Endothelial cell of umbilical vein (primary cell): ENCODE measurements at regions not wholly inside any gene's neighbourhood (a gene's known extent, or its start where the extent isn't known, plus 50 kb on each side); places are given as distances from the start of the nearest gene placed in this dataset.

Source experiments
- BruUV-seq: library from RNA; stranded (reverse); fragments of 400-500 nt; replicated peaks from 2 replicates; lab custom pipeline; 2021; lab: Mats Ljungman, UMichigan
- CTCF ChIA-PET: fragments of 300-600, 350-600 bp; sonication (Branson Sonifier 250); formaldehyde crosslinking; loops from one replicate; lab custom pipeline; 2021; ENCODE audit warnings: antibody characterized with exemption, inconsistent platforms; lab: Charles Lee
- POLR2A ChIA-PET: fragments of 300-600, 350-600 bp; sonication (Branson Sonifier 250); formaldehyde crosslinking; loops from one replicate; lab custom pipeline; 2021; ENCODE audit warnings: antibody characterized with exemption, inconsistent platforms; lab: Charles Lee
- DNase-seq: peaks from one replicate; pipeline ENCODE4 v3.0.0-alpha.2; 2011; ENCODE audit warnings: low read depth, low spot score
- FAIRE-seq: peaks from 2 replicates; lab custom pipeline; 2011; peaks lifted over from hg19 to GRCh38; lab: Jason Lieb, UNC
- H2AFZ ChIP-seq: 2 replicates; pipeline ENCODE4 v1.6.0; 2012; ENCODE audit warnings: low read depth, low read length, control low read depth, inconsistent platforms
- H3K27ac ChIP-seq: 2 replicates; pipeline ENCODE4 v1.5.1; 2011; ENCODE audit warnings: low read depth, mild to moderate bottlenecking, control low read depth, low read length, moderate library complexity; ENCODE audit not compliant: insufficient read depth
- H3K27me3 ChIP-seq, 2 experiments: 2 replicates each; pipeline versions ENCODE4 v1.6.0 to v1.6.1; 2011; ENCODE audit warnings: low read length in 2 of 2, mixed read lengths in 1 of 2; ENCODE audit not compliant: control insufficient read depth in 2 of 2, insufficient read depth in 2 of 2
- H3K36me3 ChIP-seq, 2 experiments: 2 replicates in 1 of 2; 3 replicates in 1 of 2; pipeline ENCODE4 v1.5.1; 2011; ENCODE audit warnings: low read length in 2 of 2, mild to moderate bottlenecking in 1 of 2, moderate library complexity in 1 of 2; ENCODE audit not compliant: control insufficient read depth in 2 of 2, insufficient read depth in 2 of 2; ENCODE audit errors: extremely low read depth in 1 of 2
- H3K4me1 ChIP-seq: 3 replicates; pipeline ENCODE4 v1.5.1; 2011; ENCODE audit warnings: mild to moderate bottlenecking, low read length; ENCODE audit not compliant: control insufficient read depth, insufficient read depth; ENCODE audit errors: extremely low read depth
- H3K4me2 ChIP-seq: 2 replicates; pipeline ENCODE4 v1.6.1; 2011; ENCODE audit warnings: low read length, control low read depth, mixed read lengths; ENCODE audit not compliant: insufficient read depth
- H3K4me3 ChIP-seq, 3 experiments: fragments of 200-600 bp in 1 of 3; sonication (generic), shearing (Covaris generic) in 1 of 3; replicated peaks in 1 of 3; 2 replicates each; pipeline ENCODE4 v1.5.1; 2011 to 2016; ENCODE audit warnings: control low read depth in 3 of 3, low read length in 3 of 3, mild to moderate bottlenecking in 2 of 3, inconsistent platforms in 1 of 3, low read depth in 1 of 3, moderate library complexity in 1 of 3; ENCODE audit not compliant: insufficient read depth in 1 of 3
- H3K79me2 ChIP-seq: 2 replicates; pipeline ENCODE4 v1.6.0; 2012; ENCODE audit warnings: low read length, inconsistent platforms; ENCODE audit not compliant: control insufficient read depth, insufficient read depth
- H3K9ac ChIP-seq: replicated peaks from 2 replicates; pipeline ENCODE3; 2011; ENCODE audit warnings: low read length, control low read depth; ENCODE audit not compliant: insufficient read depth; ENCODE audit errors: extremely low read depth
- H3K9me1 ChIP-seq: replicated peaks from 3 replicates; pipeline ENCODE4 v1.6.0; 2011; ENCODE audit warnings: mild to moderate bottlenecking, low read length; ENCODE audit not compliant: control insufficient read depth, insufficient read depth; ENCODE audit errors: extremely low read depth
- H3K9me3 ChIP-seq: replicated peaks from 2 replicates; pipeline ENCODE4 v1.5.1; 2012; ENCODE audit warnings: low read length, inconsistent platforms; ENCODE audit not compliant: control insufficient read depth, insufficient read depth
- H4K20me1 ChIP-seq: replicated peaks from 2 replicates; pipeline ENCODE3; 2011; ENCODE audit warnings: mild to moderate bottlenecking, low read length; ENCODE audit not compliant: control insufficient read depth, insufficient read depth; ENCODE audit errors: extremely low read depth
- CTCF ChIP-seq, 2 donors: IDR thresholded peaks; 1 replicate in 1 of 2; 2 replicates in 1 of 2; pipeline ENCODE4 v1.5.1; 2011; ENCODE audit warnings: low read length in 2 of 2, mild to moderate bottlenecking in 2 of 2, moderate library complexity in 2 of 2, control low read depth in 1 of 2, inconsistent platforms in 1 of 2, low read depth in 1 of 2; ENCODE audit not compliant: insufficient read depth in 1 of 2; ENCODE audit errors: extremely low read depth in 1 of 2
- EZH2 ChIP-seq: IDR thresholded peaks from 2 replicates; pipeline ENCODE4 v1.6.1; 2012; ENCODE audit warnings: borderline replicate concordance, low read depth, mild to moderate bottlenecking, moderate library complexity, low read length, inconsistent platforms; ENCODE audit not compliant: severe bottlenecking
- FOS ChIP-seq: IDR thresholded peaks from 2 replicates; pipeline ENCODE4 v1.6.1; 2011; ENCODE audit warnings: mild to moderate bottlenecking, low read length, moderate library complexity, borderline replicate concordance; ENCODE audit not compliant: insufficient read depth
- GATA2 ChIP-seq: IDR thresholded peaks from 2 replicates; pipeline ENCODE4 v1.7.0; 2011; ENCODE audit warnings: low read depth, mild to moderate bottlenecking, moderate library complexity, mixed read lengths, low read length; ENCODE audit not compliant: insufficient read length, insufficient read depth
- JUN ChIP-seq: IDR thresholded peaks from 2 replicates; pipeline ENCODE4 v1.6.1; 2011; ENCODE audit warnings: borderline replicate concordance, low read depth; ENCODE audit not compliant: insufficient read length, insufficient read depth
- MAX ChIP-seq: IDR thresholded peaks from 2 replicates; pipeline ENCODE4 v1.6.1; 2011; ENCODE audit not compliant: insufficient read depth, insufficient read length
- MYC ChIP-seq: IDR thresholded peaks from one replicate; pipeline ENCODE4 v1.6.1; 2011; ENCODE audit warnings: mild to moderate bottlenecking, low read depth, low read length
- POLR2A ChIP-seq: IDR thresholded peaks from 2 replicates; pipeline ENCODE4 v1.6.1; 2012; ENCODE audit warnings: low read depth, mild to moderate bottlenecking, control low read depth, low read length
- POLR2AphosphoS5 ChIP-seq: IDR thresholded peaks from 2 replicates; pipeline ENCODE4 v1.6.1; 2012; ENCODE audit warnings: low read depth, mild to moderate bottlenecking, control low read depth, low read length, moderate library complexity; ENCODE audit not compliant: insufficient read depth
- dilution Hi-C: fragments of 300-500 bp; cut with MboI; formaldehyde crosslinking; loops from one replicate; pipeline ENCODE4 v1.15.0; 2019; ENCODE audit warnings: low sequenced_read_pairs; ENCODE audit not compliant: extremely low pct_ligation_motif_present
- intact Hi-C: fragments of 100-400 bp; cut with micrococcal nuclease; formaldehyde crosslinking; loops from one replicate; pipeline ENCODE4 v1.10.0; 2022

GRCh38 chr6:168212362-168212761 is 107.2 kb downstream of the DACT2 start:
- H3K27me3 ChIP-seq = no peaks in the 10 kb centered on the region
- H3K4me3 ChIP-seq = no peak overlapping the region
- H3K79me2 ChIP-seq = no peaks in the 10 kb centered on the region
- no peak for TF ChIP-seq POLR2AphosphoS5
- no peak for TF ChIP-seq JUN
- no peak for TF ChIP-seq GATA2
- TF ChIP-seq POLR2A = no peak
- TF ChIP-seq CTCF (IDR thresholded peaks at IDR 0.05; ENCODE audit: extremely low read depth in 1 of 2, insufficient read depth in 1 of 2, low read depth in 1 of 2, low read length in 2 of 2) = no peak
- no peak for TF ChIP-seq MAX
- no peak for TF ChIP-seq MYC
- TF ChIP-seq EZH2 = no peak
- no peak for TF ChIP-seq FOS
- no peak overlapping the region for H3K27ac ChIP-seq
- H3K4me1 ChIP-seq = no peaks in the 10 kb centered on the region
- BruUV-seq = no TSS peak
- dilution Hi-C loops = no loop called here
- intact Hi-C loops = no loop called here
- H2AFZ ChIP-seq = no peak overlapping the region
- H3K9ac ChIP-seq = no peak overlapping the region
- no peak overlapping the region for H3K4me2 ChIP-seq
- FAIRE-seq = no peak
- no peaks in the 10 kb centered on the region for H3K9me3 ChIP-seq
- H4K20me1 ChIP-seq = no peaks in the 10 kb centered on the region
- DNase-seq = no peak
- no peaks in the 10 kb centered on the region for H3K9me1 ChIP-seq
- H3K36me3 ChIP-seq = no peaks in the 10 kb centered on the region
- ChIA-PET POLR2A (no interaction called here), CTCF (no interaction called here)
